VCaP (cell line): ENCODE measurements at regions not wholly inside any gene's neighbourhood (a gene's known extent, or its start where the extent isn't known, plus 50 kb on each side); places are given as distances from the start of the nearest gene placed in this dataset.
"Not testable (repeated sequence)": the region's sequence is repeated elsewhere in the genome, so short reads cannot be mapped to it uniquely, and the experiment has no call there.

Experiments used
- H3K27ac ChIP-seq: fragments of 450-650 bp; 2 replicates; pipeline ENCODE4 v1.5.1; 2017
- TF ChIP-seq, protein P1 (sequence below): fragments of 450-650 bp; conservative IDR thresholded peaks from 2 replicates; pipeline ENCODE4 v1.5.1; 2017; ENCODE audit warnings: mild to moderate bottlenecking, moderate library complexity

DNA sequence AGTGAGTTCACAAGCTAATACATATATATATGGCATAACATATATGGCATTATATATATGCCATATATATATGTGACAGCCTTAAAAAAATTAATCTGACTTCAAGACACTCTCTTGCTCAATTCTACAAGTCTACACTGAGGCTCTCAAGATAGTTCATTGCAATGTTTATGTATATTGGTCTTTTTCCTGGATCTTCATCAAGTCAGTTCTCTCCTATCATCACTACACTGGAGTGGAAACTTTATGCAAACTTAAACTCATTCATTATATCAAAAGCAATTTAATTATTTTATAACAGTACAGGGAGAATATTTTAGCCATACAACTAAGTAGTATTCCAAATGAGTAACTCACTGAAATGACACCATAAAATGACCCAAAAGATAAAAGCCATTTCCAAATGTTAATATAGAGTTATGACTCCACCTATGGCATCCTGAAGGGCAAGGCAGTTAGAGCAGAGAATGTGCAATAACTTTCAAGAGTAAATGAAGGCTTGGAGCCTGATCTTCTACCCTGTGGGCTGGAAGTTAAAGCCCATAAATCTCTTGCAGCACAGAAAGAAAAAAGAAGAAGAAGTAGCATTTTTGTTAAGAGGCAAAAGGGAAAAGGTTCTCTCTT lies 176.3 kb upstream of the SLIT2 start:
- TF ChIP-seq, protein P1, sequence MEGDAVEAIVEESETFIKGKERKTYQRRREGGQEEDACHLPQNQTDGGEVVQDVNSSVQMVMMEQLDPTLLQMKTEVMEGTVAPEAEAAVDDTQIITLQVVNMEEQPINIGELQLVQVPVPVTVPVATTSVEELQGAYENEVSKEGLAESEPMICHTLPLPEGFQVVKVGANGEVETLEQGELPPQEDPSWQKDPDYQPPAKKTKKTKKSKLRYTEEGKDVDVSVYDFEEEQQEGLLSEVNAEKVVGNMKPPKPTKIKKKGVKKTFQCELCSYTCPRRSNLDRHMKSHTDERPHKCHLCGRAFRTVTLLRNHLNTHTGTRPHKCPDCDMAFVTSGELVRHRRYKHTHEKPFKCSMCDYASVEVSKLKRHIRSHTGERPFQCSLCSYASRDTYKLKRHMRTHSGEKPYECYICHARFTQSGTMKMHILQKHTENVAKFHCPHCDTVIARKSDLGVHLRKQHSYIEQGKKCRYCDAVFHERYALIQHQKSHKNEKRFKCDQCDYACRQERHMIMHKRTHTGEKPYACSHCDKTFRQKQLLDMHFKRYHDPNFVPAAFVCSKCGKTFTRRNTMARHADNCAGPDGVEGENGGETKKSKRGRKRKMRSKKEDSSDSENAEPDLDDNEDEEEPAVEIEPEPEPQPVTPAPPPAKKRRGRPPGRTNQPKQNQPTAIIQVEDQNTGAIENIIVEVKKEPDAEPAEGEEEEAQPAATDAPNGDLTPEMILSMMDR, result no peak

DNA sequence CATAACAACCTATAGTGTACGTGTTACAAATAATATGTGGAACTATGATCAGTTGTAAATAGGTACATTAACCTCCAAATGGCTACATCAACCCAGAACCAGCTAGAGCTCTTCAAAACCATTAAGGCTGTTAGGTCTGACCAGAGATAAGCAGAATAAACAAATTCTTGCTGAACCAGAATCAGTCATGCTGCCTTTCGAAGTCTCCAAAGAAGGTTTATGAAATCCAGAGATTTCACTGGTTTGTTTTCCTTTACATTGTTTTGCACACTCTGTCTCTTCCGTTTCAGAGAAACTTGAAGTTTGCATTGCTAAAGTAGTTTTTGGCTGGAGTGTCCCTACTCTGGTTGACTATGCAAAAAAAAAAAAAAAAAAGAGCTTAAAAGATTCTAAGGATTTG lies 177.3 kb upstream of the SLIT2 start:
- H3K27ac ChIP-seq, result no peak overlapping the region
- TF ChIP-seq, protein P1, result no peak

More for the DNA sequence above, 176.3 kb upstream of the SLIT2 start:
- no peak overlapping the region for H3K27ac ChIP-seq

DNA sequence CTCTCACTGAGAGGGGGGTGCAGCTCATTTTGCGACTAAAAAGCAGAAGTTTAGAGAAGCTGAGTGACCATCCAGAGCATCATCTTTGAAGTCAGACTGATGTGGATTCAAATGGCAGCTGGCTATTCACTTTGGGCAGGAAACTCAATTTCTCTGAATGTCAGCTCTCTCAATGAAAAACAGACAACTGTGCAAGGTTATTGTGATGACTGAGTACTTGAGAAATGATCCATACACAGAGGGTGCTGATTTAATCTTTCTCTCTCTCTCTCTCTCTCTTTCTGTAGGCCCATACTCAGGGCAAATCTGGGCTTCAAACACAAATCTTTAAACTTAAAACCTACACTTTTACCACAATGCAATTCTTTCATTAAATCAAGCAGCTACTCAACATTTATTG lies 185.8 kb upstream of the SLIT2 start:
- TF ChIP-seq, protein P1, result no peak
- H3K27ac ChIP-seq, result no peak overlapping the region

DNA sequence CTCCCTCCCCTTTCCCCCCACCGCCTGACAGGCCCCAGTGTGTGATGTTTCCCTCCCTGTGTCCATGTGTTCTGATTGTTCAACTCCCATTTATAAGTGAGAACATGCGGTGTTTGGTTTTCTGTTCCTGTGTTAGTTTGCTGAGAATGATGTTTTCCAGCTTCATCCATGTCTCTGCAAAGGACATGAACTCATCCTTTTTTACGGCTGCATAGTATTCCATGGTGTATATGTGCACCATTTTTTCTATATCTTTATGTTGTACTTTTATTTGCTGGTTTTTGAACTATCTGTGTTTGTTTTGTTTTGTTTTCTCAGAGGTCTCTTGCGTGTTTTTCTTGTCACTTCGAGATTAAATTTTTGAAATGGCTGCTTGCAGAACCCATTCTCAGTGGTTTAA lies 188.8 kb upstream of the SLIT2 start:
- not testable (repeated sequence) for H3K27ac ChIP-seq

DNA sequence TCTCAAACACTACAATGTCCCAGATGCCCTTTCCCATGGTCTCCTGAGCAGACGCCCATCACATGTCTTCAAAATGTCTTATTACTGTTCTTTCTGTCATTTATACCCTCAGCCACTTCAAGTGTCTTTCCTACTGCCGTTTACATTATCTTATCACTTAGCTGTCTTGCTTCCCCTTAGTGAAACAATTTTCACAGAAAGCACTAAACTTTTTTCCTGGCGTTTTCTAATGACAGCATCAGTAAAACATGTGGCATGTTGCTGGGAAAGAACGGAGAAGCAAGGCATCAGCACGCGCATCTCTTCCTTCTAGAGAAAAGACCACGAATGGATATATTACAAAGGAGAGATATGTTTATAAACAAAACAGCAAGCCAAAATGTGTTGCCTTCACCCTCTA lies 189.7 kb upstream of the SLIT2 start:
- H3K27ac ChIP-seq, result no peak overlapping the region
- TF ChIP-seq, protein P1, result no peak

DNA sequence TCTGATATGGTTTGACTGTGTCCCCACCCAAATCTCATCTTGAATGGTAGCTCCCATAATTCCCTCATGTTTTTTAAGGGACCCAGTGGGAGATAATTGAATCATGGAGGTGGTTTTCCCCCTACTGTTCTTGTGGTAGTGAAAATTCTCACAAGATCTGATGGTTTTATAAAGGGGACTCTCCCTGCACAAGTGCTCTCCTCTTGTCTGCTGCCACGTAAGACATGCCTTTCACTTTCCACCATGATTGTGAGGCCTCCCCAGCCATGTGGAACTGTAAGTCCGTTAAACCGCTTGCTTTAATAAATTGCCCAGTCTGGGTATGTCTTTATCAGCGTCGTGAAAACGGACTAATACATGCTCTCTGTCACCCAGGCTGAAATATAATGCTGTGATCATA lies 200.9 kb upstream of the SLIT2 start:
- H3K27ac ChIP-seq, result no peak overlapping the region
- TF ChIP-seq, protein P1, result no peak

DNA sequence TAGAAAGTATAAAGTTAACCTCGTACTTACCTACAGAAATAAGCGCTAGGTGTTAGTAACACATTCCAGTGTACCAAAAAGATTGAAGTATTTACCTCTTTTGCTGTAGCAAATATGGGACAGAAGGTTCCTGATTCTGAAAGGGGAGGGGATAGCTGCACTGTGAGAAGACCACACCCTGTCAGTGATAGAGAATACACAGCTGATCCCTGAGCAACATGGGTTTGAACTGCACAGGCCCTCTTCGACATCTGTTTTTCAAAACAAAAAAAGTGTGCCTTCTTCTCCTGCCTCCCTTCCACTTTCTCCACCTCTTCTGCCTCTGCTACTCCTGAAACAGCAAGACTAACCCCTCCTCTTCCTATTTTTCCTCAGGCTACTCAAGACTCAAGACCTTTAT lies 201.8 kb upstream of the SLIT2 start:
- TF ChIP-seq, protein P1, result no peak
- no peak overlapping the region for H3K27ac ChIP-seq

DNA sequence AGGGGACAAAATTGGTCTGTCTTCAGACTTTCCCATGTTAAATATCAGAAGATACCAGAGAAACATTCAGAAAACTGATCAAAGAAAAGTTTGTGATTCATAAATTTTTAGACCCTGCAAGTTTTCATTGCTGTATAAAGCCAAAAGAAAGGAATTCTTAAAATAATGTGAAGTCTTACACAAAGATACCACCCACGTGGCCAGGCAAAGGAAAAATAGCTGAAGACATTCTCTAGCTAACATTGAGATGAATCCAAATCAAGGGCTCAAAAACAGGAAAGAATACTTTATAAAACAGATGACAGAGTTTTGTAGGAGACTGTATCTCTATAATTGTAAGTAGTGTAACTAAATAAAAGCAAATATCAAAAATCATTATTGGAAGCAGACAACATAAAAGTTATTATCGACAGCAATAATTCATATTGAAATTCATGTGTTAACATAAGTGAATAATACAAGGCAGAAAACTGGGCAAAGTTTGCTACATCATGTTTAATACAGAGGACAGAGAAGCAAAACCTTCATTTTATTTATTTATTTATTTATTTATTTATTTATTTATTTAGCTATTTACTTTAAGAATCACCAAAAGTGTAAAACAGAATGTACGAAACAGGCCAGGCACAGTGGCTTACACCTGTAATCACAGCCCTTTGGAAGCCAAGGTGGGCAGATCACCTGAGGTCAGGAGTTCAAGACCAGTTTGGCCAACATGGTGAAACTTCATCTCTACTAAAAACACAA lies 204.6 kb upstream of the SLIT2 start:
- TF ChIP-seq, protein P1, result no peak
- H3K27ac ChIP-seq, result no peak overlapping the region
